GM19463 (cell line): ENCODE measurements at regions not wholly inside any gene's neighbourhood (a gene's known extent, or its start where the extent isn't known, plus 50 kb on each side); places are given as distances from the start of the nearest gene placed in this dataset.

Experiments
- ATAC-seq: cut with Tn5 transposase; IDR thresholded peaks from one replicate; pipeline ENCODE4 v1.9.1; 2021; ENCODE audit warnings: mild to moderate bottlenecking, moderate library complexity; ENCODE audit not compliant: unreplicated experiment

GRCh38 chr12:115408642-115409041 lies 724.7 kb upstream of the TBX3 start:
- no peak for ATAC-seq

GRCh38 chr12:115407723-115408122 lies 723.7 kb upstream of the TBX3 start:
- ATAC-seq = no peak

- no peak for ATAC-seq
Measured at GRCh38 chr12:115407036-115407435, 723.1 kb upstream of the TBX3 start.

GRCh38 chr12:115405471-115405860 lies 721.5 kb upstream of the TBX3 start:
- no peak for ATAC-seq

GRCh38 chr12:115404761-115405470 lies 720.9 kb upstream of the TBX3 start:
- ATAC-seq = no peak

- ATAC-seq = no peak
Measured at GRCh38 chr12:115403689-115404088, 719.7 kb upstream of the TBX3 start.

GRCh38 chr12:115403253-115403652 lies 719.3 kb upstream of the TBX3 start:
- no peak for ATAC-seq

GRCh38 chr12:115402443-115403180 lies 718.6 kb upstream of the TBX3 start:
- ATAC-seq = no peak

- ATAC-seq = no peak
Measured at GRCh38 chr12:115401761-115402160, 717.8 kb upstream of the TBX3 start.

GRCh38 chr12:115400011-115400410 lies 716.0 kb upstream of the TBX3 start:
- ATAC-seq = no peak

- no peak for ATAC-seq
Measured at GRCh38 chr12:115398311-115398781, 714.4 kb upstream of the TBX3 start.

GRCh38 chr12:115396567-115396966 lies 712.6 kb upstream of the TBX3 start:
- no peak for ATAC-seq

- no peak for ATAC-seq
Measured at GRCh38 chr12:115394496-115395220, 710.7 kb upstream of the TBX3 start.

GRCh38 chr12:115388139-115388538 lies 704.2 kb upstream of the TBX3 start:
- ATAC-seq = no peak

- ATAC-seq = no peak
Measured at GRCh38 chr12:115387467-115387901, 703.5 kb upstream of the TBX3 start.

- ATAC-seq = no peak
Measured at GRCh38 chr12:115386946-115387345, 703.0 kb upstream of the TBX3 start.

GRCh38 chr12:115385141-115385540 lies 701.2 kb upstream of the TBX3 start:
- no peak for ATAC-seq

- no peak for ATAC-seq
Measured at GRCh38 chr12:115384391-115384790, 700.4 kb upstream of the TBX3 start.

GRCh38 chr12:115383668-115384067 lies 699.7 kb upstream of the TBX3 start:
- no peak for ATAC-seq

- no peak for ATAC-seq
Measured at GRCh38 chr12:115382681-115383080, 698.7 kb upstream of the TBX3 start.

GRCh38 chr12:115380546-115381120 lies 696.7 kb upstream of the TBX3 start:
- no peak for ATAC-seq
